Panc1 (cell line): ENCODE measurements at regions not wholly inside any gene's neighbourhood (a gene's known extent, or its start where the extent isn't known, plus 50 kb on each side); places are given as distances from the start of the nearest gene placed in this dataset.

Experiments used
- CTCF ChIP-seq: fragments of 450-650 bp; IDR thresholded peaks from 2 replicates; pipeline ENCODE4 v1.5.1; 2017; ENCODE audit warnings: mild to moderate bottlenecking
- POLR2AphosphoS5 ChIP-seq: IDR thresholded peaks from 2 replicates; pipeline ENCODE4 v1.6.1; 2012; ENCODE audit warnings: mild to moderate bottlenecking, low read depth, low read length, moderate library complexity
- TCF7L2 ChIP-seq: IDR thresholded peaks from 2 replicates; pipeline ENCODE4 v1.6.1; 2011; ENCODE audit warnings: mild to moderate bottlenecking, low read depth, low read length, inconsistent platforms

DNA sequence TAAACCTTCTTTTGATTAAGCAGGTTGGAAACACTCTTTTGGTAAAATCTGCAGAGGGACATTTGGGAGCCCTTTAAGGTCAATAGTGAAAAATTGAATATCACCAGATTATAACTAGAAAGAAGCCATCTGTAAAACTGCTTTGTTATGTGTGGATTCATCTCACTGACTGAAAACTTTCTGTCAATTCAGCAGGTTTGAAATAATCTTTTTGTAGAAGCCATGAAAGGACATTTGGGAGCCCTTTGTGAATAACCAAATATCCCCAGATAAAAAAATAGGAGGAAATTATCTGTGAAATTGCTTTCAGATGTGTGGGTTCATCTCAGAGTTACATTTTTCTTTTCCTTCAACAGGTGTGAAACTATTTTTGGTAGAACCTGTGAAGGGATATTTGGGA lies 1690.7 kb downstream of the UQCRFS1 start:
- TF ChIP-seq CTCF = no peak
- no peak for TF ChIP-seq POLR2AphosphoS5
- no peak for TF ChIP-seq TCF7L2
